ENCODE measurements at regions not wholly inside any gene's neighbourhood (a gene's known extent, or its start where the extent isn't known, plus 50 kb on each side); places are given as distances from the start of the nearest gene placed in this dataset.
A peak's percentile ranks its signal among the peaks of the same experiment; 100 is the strongest.

- FAIRE-seq: no peak
- TF ChIP-seq TAF1 (IDR thresholded peaks at IDR 0.05; ENCODE audit: borderline replicate concordance, low read depth, low read length): no peak
- TF ChIP-seq POLR2AphosphoS5 (IDR thresholded peaks at IDR 0.05; ENCODE audit: low read depth, low read length): no peak
- no peak for TF ChIP-seq POLR2A (IDR thresholded peaks at IDR 0.05; ENCODE audit: low read depth, low read length)
- no peak for DNase-seq (ENCODE audit: insufficient read length)
Measured at GRCh38 chr11:92325416-92325815, 100.8 kb downstream of the FAT3 start.

GRCh38 chr11:92329137-92329536 is 104.5 kb downstream of the FAT3 start:
- no peak for TF ChIP-seq POLR2A (IDR thresholded peaks at IDR 0.05; ENCODE audit: low read depth, low read length)
- TF ChIP-seq POLR2AphosphoS5 (IDR thresholded peaks at IDR 0.05; ENCODE audit: low read depth, low read length): no peak
- TF ChIP-seq TAF1 (IDR thresholded peaks at IDR 0.05; ENCODE audit: borderline replicate concordance, low read depth, low read length): no peak
- no peak for FAIRE-seq

GRCh38 chr11:92329646-92330045 is 105.0 kb downstream of the FAT3 start:
- no peak for DNase-seq (ENCODE audit: insufficient read length)
- FAIRE-seq: no peak
- TF ChIP-seq POLR2AphosphoS5 (IDR thresholded peaks at IDR 0.05; ENCODE audit: low read depth, low read length) (no peak), TAF1 (IDR thresholded peaks at IDR 0.05; ENCODE audit: borderline replicate concordance, low read depth, low read length) (no peak), POLR2A (IDR thresholded peaks at IDR 0.05; ENCODE audit: low read depth, low read length) (no peak)

More at GRCh38 chr11:92329137-92329536, 104.5 kb downstream of the FAT3 start:
- no peak for DNase-seq (ENCODE audit: insufficient read length)

GRCh38 chr11:92330114-92330513 is 105.5 kb downstream of the FAT3 start:
- TF ChIP-seq POLR2A (IDR thresholded peaks at IDR 0.05; ENCODE audit: low read depth, low read length) (no peak), POLR2AphosphoS5 (IDR thresholded peaks at IDR 0.05; ENCODE audit: low read depth, low read length) (no peak), TAF1 (IDR thresholded peaks at IDR 0.05; ENCODE audit: borderline replicate concordance, low read depth, low read length) (no peak)
- no peak for DNase-seq (ENCODE audit: insufficient read length)
- no peak for FAIRE-seq

- DNase-seq (ENCODE audit: insufficient read length) (no peak), FAIRE-seq (no peak)
- TF ChIP-seq TAF1 (IDR thresholded peaks at IDR 0.05; ENCODE audit: borderline replicate concordance, low read depth, low read length) (no peak), POLR2A (IDR thresholded peaks at IDR 0.05; ENCODE audit: low read depth, low read length) (no peak), POLR2AphosphoS5 (IDR thresholded peaks at IDR 0.05; ENCODE audit: low read depth, low read length) (no peak)
Measured at GRCh38 chr11:92332986-92333385, 108.4 kb downstream of the FAT3 start.

- no peak for TF ChIP-seq POLR2A (IDR thresholded peaks at IDR 0.05; ENCODE audit: low read depth, low read length)
- DNase-seq (ENCODE audit: insufficient read length): no peak
- FAIRE-seq: peak; percentile 9
Measured at GRCh38 chr11:92340839-92341238, 116.2 kb downstream of the FAT3 start.

GRCh38 chr11:92342034-92342720 is 117.6 kb downstream of the FAT3 start:
- TF ChIP-seq POLR2AphosphoS5 (IDR thresholded peaks at IDR 0.05; ENCODE audit: low read depth, low read length): no peak
- TF ChIP-seq TAF1 (IDR thresholded peaks at IDR 0.05; ENCODE audit: borderline replicate concordance, low read depth, low read length): no peak
- no peak for TF ChIP-seq POLR2A (IDR thresholded peaks at IDR 0.05; ENCODE audit: low read depth, low read length)
- FAIRE-seq: no peak

GRCh38 chr11:92342886-92343285 is 118.3 kb downstream of the FAT3 start:
- FAIRE-seq (no peak), DNase-seq (ENCODE audit: insufficient read length) (no peak)
- no peak for TF ChIP-seq POLR2AphosphoS5 (IDR thresholded peaks at IDR 0.05; ENCODE audit: low read depth, low read length)
- TF ChIP-seq POLR2A (IDR thresholded peaks at IDR 0.05; ENCODE audit: low read depth, low read length): no peak
- no peak for TF ChIP-seq TAF1 (IDR thresholded peaks at IDR 0.05; ENCODE audit: borderline replicate concordance, low read depth, low read length)

More at GRCh38 chr11:92342034-92342720, 117.6 kb downstream of the FAT3 start:
- no peak for DNase-seq (ENCODE audit: insufficient read length)

GRCh38 chr11:92346220-92346619 is 121.6 kb downstream of the FAT3 start:
- TF ChIP-seq POLR2A (IDR thresholded peaks at IDR 0.05; ENCODE audit: low read depth, low read length) (no peak), TAF1 (IDR thresholded peaks at IDR 0.05; ENCODE audit: borderline replicate concordance, low read depth, low read length) (no peak), POLR2AphosphoS5 (IDR thresholded peaks at IDR 0.05; ENCODE audit: low read depth, low read length) (no peak)
- DNase-seq (ENCODE audit: insufficient read length) (no peak), FAIRE-seq (no peak)

GRCh38 chr11:92347454-92347853 is 122.8 kb downstream of the FAT3 start:
- DNase-seq (ENCODE audit: insufficient read length) (no peak), FAIRE-seq (no peak)
- no peak for TF ChIP-seq POLR2A (IDR thresholded peaks at IDR 0.05; ENCODE audit: low read depth, low read length)
- TF ChIP-seq TAF1 (IDR thresholded peaks at IDR 0.05; ENCODE audit: borderline replicate concordance, low read depth, low read length): no peak
- TF ChIP-seq POLR2AphosphoS5 (IDR thresholded peaks at IDR 0.05; ENCODE audit: low read depth, low read length): no peak

GRCh38 chr11:92349486-92350156 is 125.0 kb downstream of the FAT3 start:
- TF ChIP-seq TAF1 (IDR thresholded peaks at IDR 0.05; ENCODE audit: borderline replicate concordance, low read depth, low read length) (no peak), POLR2A (IDR thresholded peaks at IDR 0.05; ENCODE audit: low read depth, low read length) (no peak), POLR2AphosphoS5 (IDR thresholded peaks at IDR 0.05; ENCODE audit: low read depth, low read length) (no peak)
- no peak for DNase-seq (ENCODE audit: insufficient read length)
- no peak for FAIRE-seq

GRCh38 chr11:92357344-92357743 is 132.7 kb downstream of the FAT3 start:
- FAIRE-seq (no peak), DNase-seq (ENCODE audit: insufficient read length) (no peak)
- TF ChIP-seq POLR2A (IDR thresholded peaks at IDR 0.05; ENCODE audit: low read depth, low read length) (no peak), POLR2AphosphoS5 (IDR thresholded peaks at IDR 0.05; ENCODE audit: low read depth, low read length) (no peak), TAF1 (IDR thresholded peaks at IDR 0.05; ENCODE audit: borderline replicate concordance, low read depth, low read length) (no peak)
